DOHH2 (cell line): ENCODE measurements at regions not wholly inside any gene's neighbourhood (a gene's known extent, or its start where the extent isn't known, plus 50 kb on each side); places are given as distances from the start of the nearest gene placed in this dataset.

Source experiments
- CTCF ChIP-seq: fragments of 200-600 bp; sonication (generic); IDR thresholded peaks from one replicate; pipeline ENCODE4 v1.5.1; 2014; ENCODE audit warnings: antibody characterized with exemption, mild to moderate bottlenecking, low read depth, low read length; ENCODE audit not compliant: poor library complexity, severe bottlenecking
- EZH2phosphoT487 ChIP-seq: fragments of 200-600 bp; sonication (generic); IDR thresholded peaks from 2 replicates; pipeline ENCODE4 v1.6.1; 2017; ENCODE audit warnings: borderline replicate concordance, mild to moderate bottlenecking, antibody characterized with exemption, low read length, moderate library complexity, mixed read lengths

- TF ChIP-seq CTCF, result no peak
- no peak for TF ChIP-seq EZH2phosphoT487
Observed at GRCh38 chr20:50392138-50392866, 117.9 kb upstream of the PTPN1 start.
